Kidney (tissue), 13 donors: ENCODE measurements at regions not wholly inside any gene's neighbourhood (a gene's known extent, or its start where the extent isn't known, plus 50 kb on each side); places are given as distances from the start of the nearest gene placed in this dataset.
A peak's percentile ranks its signal among the peaks of the same experiment; 100 is the strongest.

ENCODE experiments used
- DNase-seq, 5 donors: peaks; one replicate each; pipeline ENCODE4 v3.0.0-alpha.2; 2013 to 2020
- FAIRE-seq: peaks from 2 replicates; lab custom pipeline; 2012; peaks lifted over from hg19 to GRCh38; lab: Jason Lieb, UNC
- H3K27ac ChIP-seq, 2 donors: one replicate each; pipeline ENCODE4 v1.7.0; 2013; ENCODE audit warnings: low read depth in 2 of 2, low read length in 2 of 2, inconsistent platforms in 1 of 2
- H3K27me3 ChIP-seq: one replicate; pipeline ENCODE4 v1.7.1; 2013; ENCODE audit warnings: low read length, inconsistent platforms; ENCODE audit not compliant: control insufficient read depth, insufficient read depth
- H3K36me3 ChIP-seq, 3 donors: one replicate each; pipeline versions ENCODE4 v1.7.0 to v1.7.1; 2013; ENCODE audit warnings: low read length in 3 of 3, control low read depth in 1 of 3, inconsistent platforms in 1 of 3; ENCODE audit not compliant: insufficient read depth in 3 of 3, control insufficient read depth in 2 of 3
- H3K4me1 ChIP-seq, 3 donors: one replicate each; pipeline versions ENCODE4 v1.7.0 to v1.7.1; 2013; ENCODE audit warnings: low read length in 3 of 3, inconsistent platforms in 1 of 3, low read depth in 1 of 3; ENCODE audit not compliant: control insufficient read depth in 2 of 3, insufficient read depth in 2 of 3
- H3K4me3 ChIP-seq, 3 donors: one replicate each; pipeline versions ENCODE4 v1.7.0 to v1.8.1; 2013; ENCODE audit warnings: low read length in 3 of 3, control low read depth in 1 of 3, inconsistent platforms in 1 of 3
- H3K9ac ChIP-seq, 3 donors: one replicate each; pipeline versions ENCODE4 v1.7.0 to v1.7.1; 2013; ENCODE audit warnings: low read length in 3 of 3, control low read depth in 1 of 3, inconsistent platforms in 1 of 3
- H3K9me3 ChIP-seq, 3 donors: one replicate each; pipeline versions ENCODE4 v1.7.0 to v1.7.1; 2013; ENCODE audit warnings: low read length in 3 of 3, control low read depth in 1 of 3, inconsistent platforms in 1 of 3; ENCODE audit not compliant: control insufficient read depth in 2 of 3, insufficient read depth in 1 of 3
- intact Hi-C: fragments of 100-400 bp; cut with DNase I; formaldehyde crosslinking; loops from one replicate; pipeline ENCODE4 v1.11.1; 2022
- TF ChIP-seq, protein P1 (sequence below): IDR thresholded peaks from 3 replicates; pipeline ENCODE4 v1.5.1; 2012; ENCODE audit warnings: mild to moderate bottlenecking, moderate library complexity, borderline replicate concordance; ENCODE audit not compliant: insufficient read depth; ENCODE audit errors: extremely low read depth
- donor health status: control.
- donor health status: control.
- donor health status: control.
- donor health status: control.
- donor health status: control.
- donor health status: DM: yes; HTN: yes; CAD: no.
- donor health status: Normal renal cell carcinoma (clear cell type).

DNA sequence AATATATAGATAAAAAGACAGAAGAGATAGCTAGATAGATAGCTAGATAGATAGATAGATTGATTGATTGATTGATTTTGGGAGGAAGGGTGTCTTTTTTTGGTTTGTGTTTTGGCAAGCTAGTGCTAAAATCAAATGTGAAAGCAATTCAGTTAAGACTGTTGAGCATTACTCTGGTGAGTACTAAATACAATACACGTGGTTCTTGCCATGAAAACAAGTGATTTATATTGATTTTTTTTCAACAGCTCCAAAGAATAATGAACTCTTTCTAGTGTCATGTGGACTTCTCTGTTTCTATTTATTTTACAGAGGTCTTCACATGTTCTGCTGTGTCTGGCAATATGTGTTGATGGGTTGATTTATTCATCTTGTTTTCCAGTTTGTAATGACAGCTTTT is 172.0 kb downstream of the POU4F1 start:
- TF ChIP-seq, protein P1, sequence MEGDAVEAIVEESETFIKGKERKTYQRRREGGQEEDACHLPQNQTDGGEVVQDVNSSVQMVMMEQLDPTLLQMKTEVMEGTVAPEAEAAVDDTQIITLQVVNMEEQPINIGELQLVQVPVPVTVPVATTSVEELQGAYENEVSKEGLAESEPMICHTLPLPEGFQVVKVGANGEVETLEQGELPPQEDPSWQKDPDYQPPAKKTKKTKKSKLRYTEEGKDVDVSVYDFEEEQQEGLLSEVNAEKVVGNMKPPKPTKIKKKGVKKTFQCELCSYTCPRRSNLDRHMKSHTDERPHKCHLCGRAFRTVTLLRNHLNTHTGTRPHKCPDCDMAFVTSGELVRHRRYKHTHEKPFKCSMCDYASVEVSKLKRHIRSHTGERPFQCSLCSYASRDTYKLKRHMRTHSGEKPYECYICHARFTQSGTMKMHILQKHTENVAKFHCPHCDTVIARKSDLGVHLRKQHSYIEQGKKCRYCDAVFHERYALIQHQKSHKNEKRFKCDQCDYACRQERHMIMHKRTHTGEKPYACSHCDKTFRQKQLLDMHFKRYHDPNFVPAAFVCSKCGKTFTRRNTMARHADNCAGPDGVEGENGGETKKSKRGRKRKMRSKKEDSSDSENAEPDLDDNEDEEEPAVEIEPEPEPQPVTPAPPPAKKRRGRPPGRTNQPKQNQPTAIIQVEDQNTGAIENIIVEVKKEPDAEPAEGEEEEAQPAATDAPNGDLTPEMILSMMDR = no peak
- H3K9me3 ChIP-seq = no peaks in the 10 kb centered on the region
- H3K4me3 ChIP-seq = no peak overlapping the region
- H3K4me1 ChIP-seq = no peaks in the 10 kb centered on the region
- intact Hi-C loops = no loop called here
- no peaks in the 10 kb centered on the region for H3K27me3 ChIP-seq
- no peaks in the 10 kb centered on the region for H3K36me3 ChIP-seq
- no peak for FAIRE-seq
- no peak overlapping the region for H3K9ac ChIP-seq
- no peak for DNase-seq
- H3K27ac ChIP-seq = no peak overlapping the region

DNA sequence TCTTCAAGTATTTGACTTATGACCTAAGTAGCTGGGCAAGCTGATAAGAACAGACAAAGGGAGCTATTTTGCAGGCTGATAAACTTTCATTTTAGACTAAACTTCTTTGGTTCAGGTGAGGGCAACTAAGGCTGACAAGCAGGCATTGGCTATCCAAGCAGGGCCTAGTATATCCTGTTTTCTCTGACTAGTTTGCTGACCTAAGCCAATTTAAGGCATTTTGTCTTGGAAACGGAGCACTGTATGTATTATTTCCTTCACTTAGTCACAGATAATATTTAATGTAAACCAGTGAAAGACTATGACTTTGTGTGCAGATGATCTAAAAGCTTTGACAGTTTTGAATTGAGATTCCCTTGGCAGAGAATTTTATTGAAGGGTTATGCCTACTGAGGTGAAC is 172.5 kb downstream of the POU4F1 start:
- H3K4me3 ChIP-seq = no peak overlapping the region
- H3K9me3 ChIP-seq = no peaks in the 10 kb centered on the region
- H3K27me3 ChIP-seq = no peaks in the 10 kb centered on the region
- intact Hi-C loops = no loop called here
- DNase-seq (no peak), FAIRE-seq (no peak)
- no peaks in the 10 kb centered on the region for H3K36me3 ChIP-seq
- H3K9ac ChIP-seq = no peak overlapping the region
- H3K27ac ChIP-seq = no peak overlapping the region
- H3K4me1 ChIP-seq = no peaks in the 10 kb centered on the region
- TF ChIP-seq, protein P1 = no peak

DNA sequence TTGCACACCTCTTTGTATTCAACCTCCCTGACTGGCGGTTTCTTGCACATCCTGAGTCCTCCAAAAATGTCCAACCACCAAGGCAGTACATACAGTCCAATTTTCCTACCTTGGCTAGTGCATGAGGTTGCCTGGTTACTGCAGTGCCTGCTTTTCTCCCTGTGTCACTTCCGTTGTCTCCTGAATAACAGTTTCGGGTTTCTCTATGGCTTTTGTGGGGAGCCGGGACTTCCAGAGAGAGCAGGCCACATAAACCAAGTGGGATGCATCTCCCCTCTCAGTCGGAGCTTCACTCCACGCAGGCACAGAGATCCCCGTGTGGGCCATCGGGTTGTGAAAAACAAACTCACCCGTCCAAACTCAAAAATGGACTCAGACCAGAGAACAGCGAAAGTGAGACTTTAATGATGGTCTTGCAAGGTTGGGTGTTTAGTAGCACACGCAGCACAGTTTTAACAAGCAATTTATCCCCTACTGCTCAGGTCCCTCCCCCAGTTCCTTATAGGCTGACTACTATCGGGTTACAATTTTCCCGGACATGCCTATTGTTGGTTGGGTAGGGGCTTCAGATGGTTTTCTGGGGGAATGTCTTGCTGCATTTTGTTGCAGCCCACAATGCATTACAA is 173.1 kb downstream of the POU4F1 start:
- H3K27me3 ChIP-seq = no peaks in the 10 kb centered on the region
- no peak overlapping the region for H3K9ac ChIP-seq
- H3K4me1 ChIP-seq = no peaks in the 10 kb centered on the region
- H3K36me3 ChIP-seq = no peaks in the 10 kb centered on the region
- H3K9me3 ChIP-seq = no peaks in the 10 kb centered on the region
- no peak overlapping the region for H3K4me3 ChIP-seq
- intact Hi-C loops = no loop called here
- no peak overlapping the region for H3K27ac ChIP-seq
- TF ChIP-seq, protein P1 = no peak
- peak in 4 of 5 donors; percentile 26 to 43 (median 36) for DNase-seq
- FAIRE-seq = no peak

DNA sequence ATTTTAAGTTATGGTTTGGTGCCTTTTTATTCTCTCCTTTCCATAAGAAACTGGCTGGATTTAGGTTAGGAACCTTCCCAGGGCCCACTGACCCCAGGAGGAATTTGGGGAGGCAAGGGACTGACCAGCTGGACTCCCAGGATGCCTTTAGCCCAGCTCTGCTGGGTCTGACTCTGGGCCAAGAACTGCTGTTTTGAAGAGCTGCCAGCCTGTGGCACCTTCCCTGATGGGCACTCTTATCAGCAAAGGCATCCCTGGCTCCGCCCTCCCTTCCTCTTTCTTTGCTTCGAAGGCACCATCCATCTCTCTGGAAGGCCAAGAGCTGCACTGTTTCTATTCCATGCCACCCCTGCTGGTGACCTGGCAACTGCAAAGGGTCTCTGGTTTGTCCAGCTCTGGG is 174.7 kb downstream of the POU4F1 start:
- FAIRE-seq = no peak
- H3K4me1 ChIP-seq = no peaks in the 10 kb centered on the region

More for the DNA sequence above, 174.7 kb downstream of the POU4F1 start:
- H3K36me3 ChIP-seq = no peaks in the 10 kb centered on the region
- TF ChIP-seq, protein P1 = no peak
- no peak overlapping the region for H3K9ac ChIP-seq
- no peak overlapping the region for H3K27ac ChIP-seq
- intact Hi-C loops = no loop called here
- no peaks in the 10 kb centered on the region for H3K9me3 ChIP-seq
- no peaks in the 10 kb centered on the region for H3K27me3 ChIP-seq
- no peak for DNase-seq
- no peak overlapping the region for H3K4me3 ChIP-seq
